GM12891 (cell line): ENCODE measurements at regions not wholly inside any gene's neighbourhood (a gene's known extent, or its start where the extent isn't known, plus 50 kb on each side); places are given as distances from the start of the nearest gene placed in this dataset.

Source experiments
- PAX5 ChIP-seq: IDR thresholded peaks from 2 replicates; pipeline ENCODE4 v1.6.1; 2011; ENCODE audit warnings: low read length, moderate library complexity, mild to moderate bottlenecking; ENCODE audit not compliant: insufficient read depth, severe bottlenecking
- POLR2A ChIP-seq: IDR thresholded peaks from 2 replicates; pipeline ENCODE4 v1.6.1; 2011; ENCODE audit warnings: low read depth, low read length, control low read depth
- POLR2AphosphoS5 ChIP-seq: IDR thresholded peaks from 2 replicates; pipeline ENCODE4 v1.6.1; 2011; ENCODE audit warnings: low read depth, low read length, control low read depth
- POU2F2 ChIP-seq: IDR thresholded peaks from 2 replicates; pipeline ENCODE4 v1.6.1; 2011; ENCODE audit warnings: low read depth, mild to moderate bottlenecking, control low read depth, low read length, moderate library complexity
- SPI1 ChIP-seq: IDR thresholded peaks from 2 replicates; pipeline ENCODE4 v1.6.1; 2011; ENCODE audit warnings: low read depth, low read length, control low read depth
- TAF1 ChIP-seq: IDR thresholded peaks from 2 replicates; pipeline ENCODE4 v1.6.1; 2011; ENCODE audit warnings: low read depth, low read length, control low read depth

DNA sequence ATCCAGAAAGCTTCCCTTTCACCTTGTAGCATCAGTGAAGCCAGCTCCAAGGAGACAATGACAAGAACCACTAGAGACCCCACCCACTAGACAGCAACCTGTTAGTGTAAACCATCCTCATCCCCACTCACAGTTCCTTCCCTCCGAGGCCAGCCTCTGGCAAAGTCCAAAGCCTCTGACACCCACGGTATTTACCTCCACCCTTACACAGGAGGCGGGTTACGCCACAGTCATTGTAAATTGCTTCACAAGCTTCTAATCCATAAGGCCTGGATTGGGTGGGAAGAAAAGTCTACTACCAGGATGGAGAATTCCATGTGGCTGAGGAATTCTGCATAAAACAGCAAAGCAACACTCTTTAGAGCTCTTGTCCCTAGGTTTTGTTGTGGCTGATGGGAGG is 287.4 kb downstream of the BUD13 start:
- TF ChIP-seq PAX5 = no peak
- no peak for TF ChIP-seq POLR2A
- no peak for TF ChIP-seq SPI1
- TF ChIP-seq POLR2AphosphoS5 = no peak
- TF ChIP-seq TAF1 = no peak
- no peak for TF ChIP-seq POU2F2
